BE2C (cell line): ENCODE measurements at regions not wholly inside any gene's neighbourhood (a gene's known extent, or its start where the extent isn't known, plus 50 kb on each side); places are given as distances from the start of the nearest gene placed in this dataset.

Experiments used
- DNase-seq: peaks from one replicate; pipeline ENCODE4 v3.0.0-alpha.2; 2020
- H3K27me3 ChIP-seq: fragments of 250-450 bp; sonication (Bioruptor Pico); 2 replicates; pipeline ENCODE4 v1.5.1; 2020; ENCODE audit warnings: mild to moderate bottlenecking
- H3K36me3 ChIP-seq: fragments of 250-450 bp; sonication (Bioruptor Pico); 2 replicates; pipeline ENCODE4 v1.5.1; 2020; ENCODE audit warnings: mild to moderate bottlenecking
- H3K4me1 ChIP-seq: fragments of 250-450 bp; sonication (Bioruptor Pico); 2 replicates; pipeline ENCODE4 v1.5.1; 2020
- H3K4me3 ChIP-seq: 2 replicates; pipeline ENCODE4 v1.5.1; 2011; ENCODE audit warnings: low read depth, low read length
- H3K9me3 ChIP-seq: fragments of 250-450 bp; sonication (Bioruptor Pico); 2 replicates; pipeline ENCODE4 v1.5.1; 2020
- TF ChIP-seq, protein P1 (sequence below): IDR thresholded peaks from 2 replicates; pipeline ENCODE4 v1.5.1; 2012; ENCODE audit warnings: mild to moderate bottlenecking, low read depth, low read length

DNA sequence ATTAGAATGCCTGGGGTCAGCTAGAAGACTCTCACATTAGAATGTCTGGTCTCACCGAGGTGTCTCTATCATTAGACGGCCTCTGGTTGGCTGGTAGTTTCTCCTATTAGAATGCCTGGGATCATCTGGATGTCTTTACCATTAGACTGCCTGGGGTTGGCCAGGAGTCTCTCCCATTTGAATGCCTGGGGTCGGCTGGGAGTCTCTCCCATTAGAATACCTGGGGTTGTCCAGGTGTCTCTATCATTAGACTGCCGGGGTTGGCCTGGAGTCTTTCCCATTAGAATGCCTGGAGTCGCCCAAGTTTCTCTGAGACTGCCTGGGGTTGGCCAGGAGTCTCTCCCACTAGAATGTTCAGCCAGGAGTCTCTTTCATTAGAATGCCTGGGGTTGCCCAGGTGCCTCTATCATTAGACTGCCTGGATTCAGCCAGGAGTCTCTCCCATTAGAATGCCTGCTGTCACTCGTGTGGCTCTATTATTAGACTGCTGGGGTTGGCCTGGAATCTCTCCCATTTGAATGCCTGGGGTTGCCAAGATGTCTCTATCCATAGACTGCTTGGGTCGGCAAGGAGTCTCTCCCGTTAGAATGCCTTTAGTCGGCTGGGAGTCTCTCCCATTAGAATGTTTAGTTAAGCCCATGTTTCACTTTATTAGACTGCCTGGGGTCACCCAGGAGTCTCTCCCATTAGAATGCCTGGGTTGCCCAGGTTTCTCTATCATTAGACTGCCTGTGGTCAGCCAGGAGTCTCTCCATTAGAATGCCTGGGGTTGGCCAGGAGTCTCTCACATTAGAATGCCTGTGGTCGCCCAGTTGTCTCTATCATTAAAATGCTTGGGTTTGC lies 1467.8 kb downstream of the UQCRFS1 start:
- no peak for DNase-seq

DNA sequence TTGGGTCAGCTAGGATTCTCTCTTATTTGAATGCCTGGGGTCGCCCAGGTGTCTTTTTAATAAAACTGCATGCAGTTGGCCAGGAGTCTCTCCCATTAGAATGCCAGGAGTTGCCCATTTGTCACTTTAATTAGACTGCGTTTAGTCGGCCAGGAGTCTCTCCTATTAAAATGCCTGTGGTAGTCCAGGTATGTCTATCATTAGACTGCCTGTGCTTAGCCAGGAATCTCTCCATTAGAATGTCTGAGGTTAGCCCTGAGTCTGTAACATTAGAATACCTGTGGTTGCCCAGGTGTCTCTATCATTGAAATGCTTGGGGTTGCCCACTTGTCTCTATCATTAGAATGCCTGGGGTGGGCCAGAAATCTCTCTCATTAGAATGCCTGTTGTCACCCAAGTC lies 1470.9 kb downstream of the UQCRFS1 start:
- H3K27me3 ChIP-seq, result no peaks in the 10 kb centered on the region
- no peaks in the 10 kb centered on the region for H3K9me3 ChIP-seq
- H3K4me1 ChIP-seq, result no peaks in the 10 kb centered on the region
- H3K4me3 ChIP-seq, result no peak overlapping the region
- H3K36me3 ChIP-seq, result no peaks in the 10 kb centered on the region
- TF ChIP-seq, protein P1, sequence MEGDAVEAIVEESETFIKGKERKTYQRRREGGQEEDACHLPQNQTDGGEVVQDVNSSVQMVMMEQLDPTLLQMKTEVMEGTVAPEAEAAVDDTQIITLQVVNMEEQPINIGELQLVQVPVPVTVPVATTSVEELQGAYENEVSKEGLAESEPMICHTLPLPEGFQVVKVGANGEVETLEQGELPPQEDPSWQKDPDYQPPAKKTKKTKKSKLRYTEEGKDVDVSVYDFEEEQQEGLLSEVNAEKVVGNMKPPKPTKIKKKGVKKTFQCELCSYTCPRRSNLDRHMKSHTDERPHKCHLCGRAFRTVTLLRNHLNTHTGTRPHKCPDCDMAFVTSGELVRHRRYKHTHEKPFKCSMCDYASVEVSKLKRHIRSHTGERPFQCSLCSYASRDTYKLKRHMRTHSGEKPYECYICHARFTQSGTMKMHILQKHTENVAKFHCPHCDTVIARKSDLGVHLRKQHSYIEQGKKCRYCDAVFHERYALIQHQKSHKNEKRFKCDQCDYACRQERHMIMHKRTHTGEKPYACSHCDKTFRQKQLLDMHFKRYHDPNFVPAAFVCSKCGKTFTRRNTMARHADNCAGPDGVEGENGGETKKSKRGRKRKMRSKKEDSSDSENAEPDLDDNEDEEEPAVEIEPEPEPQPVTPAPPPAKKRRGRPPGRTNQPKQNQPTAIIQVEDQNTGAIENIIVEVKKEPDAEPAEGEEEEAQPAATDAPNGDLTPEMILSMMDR, result no peak
- no peak for DNase-seq

More for the DNA sequence above, 1467.8 kb downstream of the UQCRFS1 start:
- Histone ChIP-seq H3K4me1 (no peaks in the 10 kb centered on the region), H3K36me3 (no peaks in the 10 kb centered on the region), H3K27me3 (no peaks in the 10 kb centered on the region), H3K9me3 (no peaks in the 10 kb centered on the region), H3K4me3 (no peak overlapping the region)
- TF ChIP-seq, protein P1, result no peak

DNA sequence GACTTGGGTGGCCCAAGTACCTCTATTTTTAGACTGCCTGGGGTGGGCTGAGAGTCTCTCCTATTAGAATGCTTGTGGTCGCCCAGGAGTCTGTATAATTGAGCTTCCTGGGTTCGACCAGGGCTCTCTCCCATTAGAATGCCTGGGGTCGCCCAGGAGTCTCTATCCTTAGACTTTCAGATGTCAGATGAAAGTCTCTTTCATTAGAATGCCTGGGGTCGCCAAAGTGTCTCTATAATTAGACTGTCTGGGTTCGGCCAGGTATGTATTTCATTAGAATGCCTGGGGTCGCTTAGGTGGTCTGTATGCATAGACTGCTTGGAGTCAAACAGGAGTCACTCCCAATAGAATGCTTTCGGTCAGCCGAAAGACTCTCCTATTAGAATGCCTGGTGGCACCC lies 1471.7 kb downstream of the UQCRFS1 start:
- Histone ChIP-seq H3K36me3 (no peaks in the 10 kb centered on the region), H3K4me1 (no peaks in the 10 kb centered on the region), H3K27me3 (no peaks in the 10 kb centered on the region), H3K9me3 (no peaks in the 10 kb centered on the region), H3K4me3 (no peak overlapping the region)
- TF ChIP-seq, protein P1, result no peak
- DNase-seq, result no peak

DNA sequence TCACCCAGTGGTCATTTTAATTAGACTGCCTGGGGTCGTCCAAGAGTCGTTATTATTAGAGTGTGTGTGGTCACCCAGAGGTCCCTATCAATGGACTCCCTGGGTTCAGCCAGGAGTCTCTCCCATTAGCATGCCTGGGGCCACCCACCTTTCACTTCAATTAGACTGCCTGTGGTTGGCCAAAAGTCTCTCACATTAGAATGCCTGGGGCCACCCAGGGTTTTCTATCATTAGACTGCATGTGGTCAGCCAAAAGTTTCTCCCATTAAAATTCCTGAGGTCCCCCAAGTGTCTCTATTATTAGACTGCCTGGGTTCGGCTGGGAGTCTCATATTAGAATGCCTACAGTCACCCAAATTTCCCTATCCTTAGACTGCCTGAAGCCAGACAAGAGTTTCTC lies 1472.6 kb downstream of the UQCRFS1 start:
- TF ChIP-seq, protein P1, result no peak
- Histone ChIP-seq H3K4me3 (no peak overlapping the region), H3K9me3 (no peaks in the 10 kb centered on the region), H3K27me3 (no peaks in the 10 kb centered on the region), H3K4me1 (no peaks in the 10 kb centered on the region), H3K36me3 (no peaks in the 10 kb centered on the region)
- no peak for DNase-seq

DNA sequence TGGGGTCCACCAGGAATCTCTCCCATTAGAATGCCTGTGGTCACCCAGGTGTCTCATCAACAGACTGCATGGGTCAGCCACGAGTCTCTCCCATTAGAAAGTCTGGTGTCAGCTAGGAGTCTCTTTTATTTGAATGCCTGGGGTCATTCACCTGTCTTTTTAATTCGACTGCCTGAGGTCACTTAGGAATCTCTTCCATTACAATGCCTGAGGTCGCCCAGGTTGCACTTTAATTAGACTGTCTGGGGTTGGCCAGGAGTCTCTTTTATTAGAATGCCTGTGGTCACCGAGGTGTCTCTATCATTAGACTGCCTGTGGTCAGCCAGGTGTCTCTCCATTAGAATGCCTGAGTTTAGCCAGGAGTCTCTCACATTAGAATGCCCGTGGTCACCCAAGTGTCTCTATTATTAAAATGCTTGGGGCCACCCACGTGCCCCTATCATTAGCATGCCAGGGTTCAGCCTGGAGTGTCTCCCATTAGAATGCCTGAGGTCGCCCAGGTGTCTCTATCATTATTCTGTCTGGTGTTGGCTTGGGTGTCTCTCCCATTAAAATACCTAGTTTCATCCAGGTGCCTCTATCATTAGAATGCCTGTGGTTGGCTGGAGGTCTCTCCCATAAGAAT lies 1474.3 kb downstream of the UQCRFS1 start:
- H3K36me3 ChIP-seq, result no peaks in the 10 kb centered on the region
- no peaks in the 10 kb centered on the region for H3K4me1 ChIP-seq
- no peaks in the 10 kb centered on the region; the same call in 1 of the 2 replicates for H3K9me3 ChIP-seq
- no peak overlapping the region for H3K4me3 ChIP-seq
- TF ChIP-seq, protein P1, result no peak
- no peak for DNase-seq
- H3K27me3 ChIP-seq, result no peaks in the 10 kb centered on the region

DNA sequence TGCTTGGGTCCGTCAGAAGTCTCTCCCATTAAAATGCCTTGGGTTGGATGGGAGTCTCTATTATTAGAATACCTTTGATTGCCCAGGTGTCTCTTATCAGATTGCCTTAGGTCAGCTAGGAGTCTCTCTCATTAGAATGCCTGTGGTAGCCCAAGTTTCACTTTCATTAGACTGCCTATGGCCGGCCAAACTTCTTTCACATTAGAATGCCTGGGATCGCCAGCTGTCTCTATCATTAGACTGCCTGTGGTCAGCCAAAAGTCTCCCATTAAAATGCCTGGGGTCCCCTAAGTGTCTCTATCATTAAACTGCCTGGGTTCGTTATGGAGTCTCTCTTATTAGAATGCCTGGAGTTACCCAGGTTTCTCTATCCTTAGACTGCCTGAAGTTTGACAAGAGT lies 1476.7 kb downstream of the UQCRFS1 start:
- Histone ChIP-seq H3K4me1 (no peaks in the 10 kb centered on the region), H3K9me3 (no peaks in the 10 kb centered on the region; the same call in 1 of the 2 replicates), H3K27me3 (no peaks in the 10 kb centered on the region), H3K4me3 (no peak overlapping the region), H3K36me3 (no peaks in the 10 kb centered on the region)
- TF ChIP-seq, protein P1, result no peak
- DNase-seq, result no peak
